Neural cell (in vitro differentiated cells): ENCODE measurements at regions not wholly inside any gene's neighbourhood (a gene's known extent, or its start where the extent isn't known, plus 50 kb on each side); places are given as distances from the start of the nearest gene placed in this dataset.

Experiments
- H2AFZ ChIP-seq: fragments of 200-600, 300-800 bp; sonication (generic), shearing (Covaris generic); 2 replicates; pipeline ENCODE4 v1.6.0; 2014; ENCODE audit warnings: low read depth, mild to moderate bottlenecking, antibody characterized with exemption, low read length, moderate library complexity
- H3F3A ChIP-seq: fragments of 200-600 bp; shearing (Covaris generic); 2 replicates; pipeline ENCODE4 v1.6.1; 2016; ENCODE audit warnings: mild to moderate bottlenecking, moderate library complexity, mixed read lengths, antibody characterized with exemption, low read length; ENCODE audit not compliant: insufficient read depth, poor library complexity, severe bottlenecking
- H3K27ac ChIP-seq: fragments of 200-600, 300-800 bp; sonication (generic), shearing (Covaris generic); 2 replicates; pipeline ENCODE4 v1.5.1; 2014; ENCODE audit warnings: mild to moderate bottlenecking, low read length, moderate library complexity
- H3K27me3 ChIP-seq: fragments of 300-800, 200-600 bp; sonication (generic), shearing (Covaris generic); 2 replicates; pipeline ENCODE4 v1.6.0; 2014; ENCODE audit warnings: mild to moderate bottlenecking, low read depth, low read length, moderate library complexity; ENCODE audit not compliant: insufficient read depth
- H3K36me3 ChIP-seq: fragments of 300-800, 200-600 bp; sonication (generic), shearing (Covaris generic); 2 replicates; pipeline ENCODE4 v1.5.1; 2014; ENCODE audit warnings: mild to moderate bottlenecking, antibody characterized with exemption, low read length, moderate library complexity; ENCODE audit not compliant: insufficient read depth
- H3K4me2 ChIP-seq: fragments of 300-800, 200-600 bp; sonication (generic), shearing (Covaris generic); 2 replicates; pipeline ENCODE4 v1.6.0; 2014; ENCODE audit warnings: mild to moderate bottlenecking, low read length
- H3K4me3 ChIP-seq: fragments of 300-800, 200-600 bp; sonication (generic), shearing (Covaris generic); 2 replicates; pipeline ENCODE4 v1.5.1; 2014; ENCODE audit warnings: mild to moderate bottlenecking, low read length, moderate library complexity
- H3K79me2 ChIP-seq: fragments of 200-600 bp; shearing (Covaris generic); replicated peaks from 2 replicates; pipeline ENCODE4 v1.6.0; 2014; ENCODE audit warnings: mild to moderate bottlenecking, low read length, moderate library complexity; ENCODE audit not compliant: insufficient read depth
- H3K9ac ChIP-seq: fragments of 300-800, 200-600 bp; sonication (generic), shearing (Covaris generic); 2 replicates; pipeline ENCODE4 v1.6.1; 2016; ENCODE audit warnings: mild to moderate bottlenecking, low read length, mixed read lengths
- H3K9me2 ChIP-seq: fragments of 200-600 bp; shearing (Covaris generic); 2 replicates; pipeline ENCODE4 v1.6.1; 2016; ENCODE audit warnings: mild to moderate bottlenecking, low read length, mixed read lengths; ENCODE audit not compliant: insufficient read depth
- H3K9me3 ChIP-seq: fragments of 200-600, 300-800 bp; sonication (generic), shearing (Covaris generic); 2 replicates; pipeline ENCODE4 v1.6.1; 2016; ENCODE audit warnings: mild to moderate bottlenecking, mixed run types, low read length, moderate library complexity, mixed read lengths
- H4K20me1 ChIP-seq: fragments of 200-600 bp; shearing (Covaris generic); 2 replicates; pipeline ENCODE4 v1.6.1; 2016; ENCODE audit warnings: mild to moderate bottlenecking, mixed run types; ENCODE audit not compliant: insufficient read depth
- EP300 ChIP-seq: fragments of 450-650 bp; conservative IDR thresholded peaks from 2 replicates; pipeline ENCODE4 v1.6.1; 2014; ENCODE audit warnings: antibody characterized with exemption, mild to moderate bottlenecking, moderate library complexity; ENCODE audit not compliant: poor library complexity, severe bottlenecking
- EZH2 ChIP-seq: fragments of 200-600, 300-800 bp; shearing (Covaris generic), sonication (generic); IDR thresholded peaks from 2 replicates; pipeline ENCODE4 v1.6.1; 2014; ENCODE audit warnings: antibody characterized with exemption, low read length, borderline replicate concordance, mild to moderate bottlenecking; ENCODE audit not compliant: insufficient read depth, poor library complexity, severe bottlenecking
- MXI1 ChIP-seq: fragments of 450-650 bp; conservative IDR thresholded peaks from 2 replicates; pipeline ENCODE4 v1.6.1; 2014; ENCODE audit warnings: antibody characterized with exemption, mild to moderate bottlenecking; ENCODE audit not compliant: poor library complexity, severe bottlenecking
- POLR2AphosphoS5 ChIP-seq: IDR thresholded peaks from 2 replicates; pipeline ENCODE4 v1.6.1; 2012
- RAD21 ChIP-seq: fragments of 450-650 bp; conservative IDR thresholded peaks from 2 replicates; pipeline ENCODE4 v1.6.1; 2014; ENCODE audit warnings: antibody characterized with exemption, mild to moderate bottlenecking, moderate library complexity
- SMC3 ChIP-seq: fragments of 450-650 bp; conservative IDR thresholded peaks from 2 replicates; pipeline ENCODE4 v1.6.1; 2014; ENCODE audit warnings: antibody characterized with exemption, mild to moderate bottlenecking, moderate library complexity; ENCODE audit not compliant: poor library complexity
- TAF1 ChIP-seq: IDR thresholded peaks from 2 replicates; pipeline ENCODE4 v1.6.1; 2012; ENCODE audit warnings: low read depth
- TF ChIP-seq, protein P1 (sequence below): fragments of 450-650 bp; IDR thresholded peaks from 2 replicates; pipeline ENCODE4 v1.5.1; 2014; ENCODE audit warnings: antibody characterized with exemption, mild to moderate bottlenecking, moderate library complexity; ENCODE audit not compliant: poor library complexity, severe bottlenecking
- TF ChIP-seq, protein P2 (sequence below): IDR thresholded peaks from 2 replicates; pipeline ENCODE4 v1.6.1; 2012; ENCODE audit warnings: borderline replicate concordance

DNA sequence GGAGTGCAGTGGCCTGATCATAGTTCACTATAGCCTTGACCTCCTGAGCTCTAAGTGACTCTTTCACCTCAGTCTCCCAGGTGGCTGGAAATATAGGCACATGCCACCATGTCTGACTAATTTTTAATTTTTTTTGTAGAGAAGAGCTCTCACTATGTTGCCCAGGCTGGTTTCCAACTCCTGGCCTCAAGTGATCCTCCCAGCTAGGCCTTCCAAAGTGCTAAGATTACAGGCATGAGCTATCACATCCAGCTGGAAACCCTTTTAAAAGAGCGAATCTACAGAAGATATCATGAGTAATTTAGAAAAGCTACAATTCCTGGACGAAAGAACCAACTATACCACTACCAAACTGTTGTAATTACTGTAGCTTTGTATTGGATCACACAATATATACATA lies 394.4 kb upstream of the AUTS2 start:
- no peak overlapping the region for H3K4me3 ChIP-seq
- no peaks in the 10 kb centered on the region for H3K36me3 ChIP-seq
- no peaks in the 10 kb centered on the region for H3F3A ChIP-seq
- H3K79me2 ChIP-seq = no peaks in the 10 kb centered on the region
- H3K9ac ChIP-seq = no peak overlapping the region
- no peaks in the 10 kb centered on the region for H3K9me2 ChIP-seq
- H2AFZ ChIP-seq = no peak overlapping the region
- no peaks in the 10 kb centered on the region for H3K9me3 ChIP-seq
- H4K20me1 ChIP-seq = no peaks in the 10 kb centered on the region
- no peaks in the 10 kb centered on the region for H3K27me3 ChIP-seq
- H3K4me2 ChIP-seq = no peak overlapping the region
- TF ChIP-seq MXI1 = no peak
- TF ChIP-seq, protein P1, sequence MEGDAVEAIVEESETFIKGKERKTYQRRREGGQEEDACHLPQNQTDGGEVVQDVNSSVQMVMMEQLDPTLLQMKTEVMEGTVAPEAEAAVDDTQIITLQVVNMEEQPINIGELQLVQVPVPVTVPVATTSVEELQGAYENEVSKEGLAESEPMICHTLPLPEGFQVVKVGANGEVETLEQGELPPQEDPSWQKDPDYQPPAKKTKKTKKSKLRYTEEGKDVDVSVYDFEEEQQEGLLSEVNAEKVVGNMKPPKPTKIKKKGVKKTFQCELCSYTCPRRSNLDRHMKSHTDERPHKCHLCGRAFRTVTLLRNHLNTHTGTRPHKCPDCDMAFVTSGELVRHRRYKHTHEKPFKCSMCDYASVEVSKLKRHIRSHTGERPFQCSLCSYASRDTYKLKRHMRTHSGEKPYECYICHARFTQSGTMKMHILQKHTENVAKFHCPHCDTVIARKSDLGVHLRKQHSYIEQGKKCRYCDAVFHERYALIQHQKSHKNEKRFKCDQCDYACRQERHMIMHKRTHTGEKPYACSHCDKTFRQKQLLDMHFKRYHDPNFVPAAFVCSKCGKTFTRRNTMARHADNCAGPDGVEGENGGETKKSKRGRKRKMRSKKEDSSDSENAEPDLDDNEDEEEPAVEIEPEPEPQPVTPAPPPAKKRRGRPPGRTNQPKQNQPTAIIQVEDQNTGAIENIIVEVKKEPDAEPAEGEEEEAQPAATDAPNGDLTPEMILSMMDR = no peak
- TF ChIP-seq, protein P2, sequence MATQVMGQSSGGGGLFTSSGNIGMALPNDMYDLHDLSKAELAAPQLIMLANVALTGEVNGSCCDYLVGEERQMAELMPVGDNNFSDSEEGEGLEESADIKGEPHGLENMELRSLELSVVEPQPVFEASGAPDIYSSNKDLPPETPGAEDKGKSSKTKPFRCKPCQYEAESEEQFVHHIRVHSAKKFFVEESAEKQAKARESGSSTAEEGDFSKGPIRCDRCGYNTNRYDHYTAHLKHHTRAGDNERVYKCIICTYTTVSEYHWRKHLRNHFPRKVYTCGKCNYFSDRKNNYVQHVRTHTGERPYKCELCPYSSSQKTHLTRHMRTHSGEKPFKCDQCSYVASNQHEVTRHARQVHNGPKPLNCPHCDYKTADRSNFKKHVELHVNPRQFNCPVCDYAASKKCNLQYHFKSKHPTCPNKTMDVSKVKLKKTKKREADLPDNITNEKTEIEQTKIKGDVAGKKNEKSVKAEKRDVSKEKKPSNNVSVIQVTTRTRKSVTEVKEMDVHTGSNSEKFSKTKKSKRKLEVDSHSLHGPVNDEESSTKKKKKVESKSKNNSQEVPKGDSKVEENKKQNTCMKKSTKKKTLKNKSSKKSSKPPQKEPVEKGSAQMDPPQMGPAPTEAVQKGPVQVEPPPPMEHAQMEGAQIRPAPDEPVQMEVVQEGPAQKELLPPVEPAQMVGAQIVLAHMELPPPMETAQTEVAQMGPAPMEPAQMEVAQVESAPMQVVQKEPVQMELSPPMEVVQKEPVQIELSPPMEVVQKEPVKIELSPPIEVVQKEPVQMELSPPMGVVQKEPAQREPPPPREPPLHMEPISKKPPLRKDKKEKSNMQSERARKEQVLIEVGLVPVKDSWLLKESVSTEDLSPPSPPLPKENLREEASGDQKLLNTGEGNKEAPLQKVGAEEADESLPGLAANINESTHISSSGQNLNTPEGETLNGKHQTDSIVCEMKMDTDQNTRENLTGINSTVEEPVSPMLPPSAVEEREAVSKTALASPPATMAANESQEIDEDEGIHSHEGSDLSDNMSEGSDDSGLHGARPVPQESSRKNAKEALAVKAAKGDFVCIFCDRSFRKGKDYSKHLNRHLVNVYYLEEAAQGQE = no peak
- no peak for TF ChIP-seq EZH2
- TF ChIP-seq EP300 = no peak
- no peak for TF ChIP-seq TAF1
- no peak for TF ChIP-seq RAD21
- TF ChIP-seq POLR2AphosphoS5 = no peak
- no peak for TF ChIP-seq SMC3
- H3K27ac ChIP-seq = no peak overlapping the region

DNA sequence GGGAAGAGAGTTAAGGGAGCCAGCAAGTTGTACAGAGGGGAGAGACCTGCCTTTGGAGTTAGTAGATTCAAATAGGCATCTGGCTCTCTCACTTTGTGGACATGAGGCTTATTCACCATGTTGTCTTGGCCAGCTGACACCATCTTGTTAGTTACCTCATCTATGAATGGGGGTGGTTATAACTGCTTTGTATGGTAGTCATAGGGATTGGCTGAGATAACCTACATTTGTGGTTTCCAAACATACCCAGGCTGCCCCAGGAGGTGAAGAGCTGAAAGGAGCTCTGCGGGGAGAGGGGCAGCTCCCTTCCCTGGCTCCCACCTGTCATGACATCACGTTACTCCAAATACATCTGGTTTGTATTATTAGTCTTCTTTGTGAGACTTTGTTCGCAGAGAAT lies 393.3 kb upstream of the AUTS2 start:
- Histone ChIP-seq H3F3A (no peaks in the 10 kb centered on the region), H2AFZ (no peak overlapping the region), H3K27ac (no peak overlapping the region), H3K9me2 (no peaks in the 10 kb centered on the region), H3K36me3 (no peaks in the 10 kb centered on the region), H3K4me3 (no peak overlapping the region), H3K27me3 (no peaks in the 10 kb centered on the region), H3K9me3 (no peaks in the 10 kb centered on the region), H3K4me2 (no peak overlapping the region), H3K79me2 (no peaks in the 10 kb centered on the region), H4K20me1 (no peaks in the 10 kb centered on the region), H3K9ac (no peak overlapping the region)
- TF ChIP-seq, protein P2 = no peak
- TF ChIP-seq SMC3 = no peak
- no peak for TF ChIP-seq POLR2AphosphoS5
- no peak for TF ChIP-seq EZH2
- no peak for TF ChIP-seq RAD21
- TF ChIP-seq TAF1 = no peak
- TF ChIP-seq, protein P1 = no peak
- no peak for TF ChIP-seq EP300
